NCI-H146 treated with DMSO at 0.1 percent for 48 hours (cell line): ENCODE measurements at regions not wholly inside any gene's neighbourhood (a gene's known extent, or its start where the extent isn't known, plus 50 kb on each side); places are given as distances from the start of the nearest gene placed in this dataset.

Experiments used
- DNase-seq: peaks from one replicate; lab custom pipeline; 2025; ENCODE audit not compliant: unreplicated experiment; lab: John Stamatoyannopoulos, UW

GRCh38 chr2:163370169-163370886 is 365.5 kb downstream of the FIGN start:
- no peak for DNase-seq

- DNase-seq: no peak
These were observed 366.7 kb downstream of the FIGN start for GRCh38 chr2:163369111-163369510.

GRCh38 chr2:163368655-163369054 is 367.2 kb downstream of the FIGN start:
- no peak for DNase-seq

- DNase-seq: no peak
These were observed 367.8 kb downstream of the FIGN start for GRCh38 chr2:163367825-163368582.

- no peak for DNase-seq
These were observed 371.1 kb downstream of the FIGN start for GRCh38 chr2:163364736-163365135.

GRCh38 chr2:163353551-163353950 is 382.3 kb downstream of the FIGN start:
- no peak for DNase-seq

- DNase-seq: no peak
These were observed 383.8 kb downstream of the FIGN start for GRCh38 chr2:163351966-163352365.

- DNase-seq: no peak
These were observed 384.7 kb downstream of the FIGN start for GRCh38 chr2:163351143-163351542.

- no peak for DNase-seq
These were observed 386.9 kb downstream of the FIGN start for GRCh38 chr2:163348857-163349380.

- DNase-seq: peak; percentile 4
These were observed 387.6 kb downstream of the FIGN start for GRCh38 chr2:163347982-163348856.

GRCh38 chr2:163345795-163346573 is 389.8 kb downstream of the FIGN start:
- DNase-seq: no peak

- DNase-seq: no peak
These were observed 392.5 kb downstream of the FIGN start for GRCh38 chr2:163343316-163343715.

- DNase-seq: no peak
These were observed 394.4 kb downstream of the FIGN start for GRCh38 chr2:163341426-163341825.

- DNase-seq: no peak
These were observed 397.5 kb downstream of the FIGN start for GRCh38 chr2:163338270-163338669.

GRCh38 chr2:163324677-163325076 is 411.1 kb downstream of the FIGN start:
- no peak for DNase-seq

GRCh38 chr2:163319006-163319405 is 416.8 kb downstream of the FIGN start:
- no peak for DNase-seq

GRCh38 chr2:163314712-163315111 is 421.1 kb downstream of the FIGN start:
- no peak for DNase-seq

- no peak for DNase-seq
These were observed 423.1 kb downstream of the FIGN start for GRCh38 chr2:163312713-163313112.

- no peak for DNase-seq
These were observed 429.2 kb downstream of the FIGN start for GRCh38 chr2:163306647-163307046.

GRCh38 chr2:163302141-163302540 is 433.7 kb downstream of the FIGN start:
- no peak for DNase-seq

- no peak for DNase-seq
These were observed 444.0 kb downstream of the FIGN start for GRCh38 chr2:163291790-163292189.
